ENCODE measurements at regions not wholly inside any gene's neighbourhood (a gene's known extent, or its start where the extent isn't known, plus 50 kb on each side); places are given as distances from the start of the nearest gene placed in this dataset.
"Not testable (repeated sequence)": the region's sequence is repeated elsewhere in the genome, so short reads cannot be mapped to it uniquely, and the experiment has no call there.

DNA sequence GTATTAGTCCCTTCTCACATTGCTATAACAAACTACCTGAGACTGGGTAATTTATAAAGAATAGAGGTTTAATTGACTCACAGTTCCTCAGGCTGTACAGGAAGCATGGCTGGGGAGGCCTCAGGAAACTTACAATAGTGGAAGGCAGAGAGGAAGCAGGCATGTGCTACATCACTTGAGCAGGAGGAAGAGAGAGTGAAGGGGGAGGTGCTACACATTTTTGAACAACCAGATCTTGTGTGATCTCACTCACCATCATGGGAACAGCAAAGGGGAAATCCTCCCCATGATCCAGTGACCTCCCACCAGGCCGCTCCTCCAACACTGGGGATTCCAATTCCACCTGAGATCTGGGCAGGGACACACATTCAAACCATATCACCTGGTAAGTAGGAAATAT, 630.6 kb downstream of the QKI start:
- no peak for DNase-seq

DNA sequence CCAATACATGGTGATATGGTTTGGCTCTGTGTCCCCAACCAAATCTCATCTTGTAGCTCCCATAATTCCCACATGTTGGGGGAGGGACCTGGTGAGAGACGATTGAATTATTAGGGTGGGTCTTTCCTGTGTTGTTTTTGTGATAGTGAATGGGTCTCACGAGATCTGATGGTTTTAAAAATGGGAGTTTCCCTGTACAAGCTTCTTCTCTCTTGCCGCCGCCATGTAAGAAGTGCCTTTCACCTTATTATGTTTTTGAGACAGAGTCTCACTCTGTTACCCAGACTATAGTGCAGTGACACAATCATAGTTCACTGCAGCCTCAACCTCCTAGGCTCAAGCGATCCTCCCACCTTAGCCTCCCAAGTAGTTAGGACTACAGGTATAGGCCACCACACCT, 629.1 kb downstream of the QKI start:
- DNase-seq: not testable (repeated sequence)

DNA sequence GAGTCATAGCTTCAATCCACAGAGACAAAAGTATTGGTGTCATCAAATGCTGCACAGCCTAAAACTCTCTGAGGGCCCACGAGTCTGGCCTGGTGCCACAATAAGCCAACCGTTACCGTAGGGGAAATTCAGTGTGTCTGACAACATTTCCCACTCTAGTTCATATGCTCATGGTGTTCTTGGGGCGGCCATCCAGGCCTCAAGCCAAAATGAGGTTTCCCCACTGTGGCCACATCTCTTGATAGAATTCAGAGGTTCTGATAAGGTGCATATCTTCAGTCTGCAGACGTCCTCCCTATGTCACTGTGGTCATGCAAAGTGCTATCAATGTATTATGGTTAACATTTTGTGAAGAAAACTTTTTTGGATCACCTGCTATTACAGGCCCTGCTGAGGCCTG, 627.7 kb downstream of the QKI start:
- no peak for DNase-seq

DNA sequence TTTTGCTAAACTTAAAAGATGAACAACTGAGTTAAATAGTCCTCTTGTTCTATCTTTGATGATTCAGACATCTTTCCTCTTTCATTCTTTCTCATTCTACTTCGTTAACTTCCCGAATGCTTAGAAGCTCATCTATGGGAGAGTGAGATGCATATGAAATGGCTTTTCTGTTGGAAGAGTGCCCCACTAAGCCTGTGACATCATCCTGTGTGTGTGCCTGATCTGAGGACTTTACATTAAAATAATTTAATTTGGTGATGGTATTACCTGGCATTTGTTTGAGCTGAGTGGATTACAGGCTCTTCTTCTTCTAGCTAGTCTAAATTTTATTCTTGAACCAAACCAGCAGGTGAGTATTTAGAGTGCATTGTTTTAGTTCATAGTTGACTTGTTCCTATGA, 626.5 kb downstream of the QKI start:
- no peak for DNase-seq

DNA sequence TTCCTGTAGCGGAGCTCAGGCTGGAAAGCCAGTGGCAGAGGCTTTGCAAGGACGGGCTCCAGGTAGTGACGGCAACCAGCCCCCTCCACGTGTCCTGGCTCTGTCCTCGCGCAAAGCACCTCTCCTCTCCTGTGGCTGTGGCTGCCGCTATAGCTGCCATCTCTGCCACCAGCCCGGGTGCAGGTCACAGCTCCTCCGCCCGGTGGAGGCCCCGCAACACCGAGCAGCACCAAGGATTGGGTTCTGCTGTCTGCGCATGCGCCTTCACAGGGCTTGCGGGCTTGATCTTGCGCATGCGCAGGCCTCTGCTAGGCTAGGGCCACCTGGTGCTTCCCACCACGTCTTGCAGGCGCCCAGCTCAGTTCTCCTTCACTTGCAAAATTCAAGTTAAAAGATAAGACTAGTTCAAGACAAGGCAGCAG, 625.4 kb downstream of the QKI start:
- no peak for DNase-seq

DNA sequence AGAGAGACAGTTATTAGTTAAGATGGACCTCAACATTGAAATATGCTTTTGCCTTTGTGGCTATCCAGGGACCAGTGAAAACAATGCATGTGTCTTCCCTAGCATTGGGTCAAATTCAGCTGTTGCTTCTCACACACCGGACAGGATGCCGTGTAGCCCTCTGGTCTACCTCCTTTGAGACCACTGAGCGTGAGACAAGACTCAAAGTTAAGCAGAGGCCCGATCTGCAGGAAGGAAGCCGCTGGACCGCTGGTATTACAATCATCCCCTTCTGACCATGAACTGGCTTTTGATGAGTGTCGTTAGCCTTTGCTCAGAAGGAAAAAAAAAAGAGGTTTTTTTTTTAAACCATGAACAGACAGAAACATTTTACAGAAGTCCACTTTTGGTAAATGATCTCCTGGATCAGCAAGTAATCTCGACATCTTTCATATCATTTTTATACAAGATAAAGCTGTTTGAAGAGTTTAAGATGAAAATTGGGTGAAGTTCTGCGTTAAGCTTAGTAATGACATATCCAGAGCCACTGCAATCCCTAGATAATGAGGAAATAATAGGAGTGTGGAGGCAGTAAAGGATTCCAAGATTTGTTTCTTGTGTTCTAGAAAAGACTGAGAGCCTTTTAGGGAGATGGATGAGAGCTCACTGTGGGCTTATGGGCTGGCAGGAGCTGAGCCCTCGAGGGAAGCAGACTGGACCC, 622.8 kb downstream of the QKI start:
- peak; percentile 44 for DNase-seq

DNA sequence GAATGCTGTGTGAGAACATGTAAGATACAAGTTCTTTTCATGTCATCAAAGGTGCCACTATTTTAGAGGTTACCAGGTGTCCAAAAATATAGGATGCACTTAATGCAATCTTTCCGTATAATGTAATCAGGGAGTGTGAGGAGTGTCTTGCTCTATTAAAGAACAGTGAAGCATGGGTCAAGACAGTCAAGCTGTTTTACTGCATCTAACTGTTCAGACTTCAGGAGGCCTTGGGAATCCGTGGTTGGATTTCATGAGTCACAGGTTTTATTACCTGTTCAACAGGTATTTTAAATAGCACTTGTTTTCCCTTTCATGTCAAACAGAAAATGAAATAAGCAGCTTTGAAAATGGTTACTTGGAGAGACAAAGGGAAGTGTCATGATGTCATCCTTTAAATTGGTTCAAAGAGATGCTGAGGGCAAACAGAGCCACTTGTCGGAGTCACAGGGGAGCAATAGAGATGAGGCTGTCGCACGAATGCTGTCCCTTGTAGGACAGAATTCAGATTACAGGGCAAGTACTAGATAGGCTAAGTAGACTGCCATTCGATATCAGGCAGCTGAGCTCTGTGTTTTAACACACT, 621.5 kb downstream of the QKI start:
- no peak for DNase-seq

DNA sequence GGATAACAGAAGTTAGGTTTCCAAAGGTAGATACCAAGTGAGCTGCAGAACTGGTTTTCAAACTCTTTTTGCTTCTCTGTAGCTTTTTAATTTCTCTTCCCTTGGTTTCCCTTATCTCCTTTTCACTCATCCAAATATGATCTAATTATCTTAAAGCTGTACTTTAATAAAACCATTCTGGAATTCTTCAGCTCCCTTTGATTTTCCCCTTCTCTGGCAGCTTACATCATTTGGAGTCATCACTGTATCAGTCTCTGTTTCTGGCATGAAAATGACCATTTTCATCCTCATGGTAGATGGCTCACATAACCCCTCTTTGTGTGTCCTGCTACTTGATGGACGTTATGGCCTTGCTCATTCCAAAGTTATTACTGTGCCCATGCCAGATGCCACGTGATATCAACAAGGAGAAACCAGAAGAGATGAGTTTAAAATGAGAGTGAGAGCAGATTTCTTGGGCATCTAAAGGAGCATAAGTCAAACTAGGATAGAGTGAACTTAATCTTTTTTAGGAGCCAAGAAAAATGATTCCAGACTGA, 620.2 kb downstream of the QKI start:
- DNase-seq: no peak

DNA sequence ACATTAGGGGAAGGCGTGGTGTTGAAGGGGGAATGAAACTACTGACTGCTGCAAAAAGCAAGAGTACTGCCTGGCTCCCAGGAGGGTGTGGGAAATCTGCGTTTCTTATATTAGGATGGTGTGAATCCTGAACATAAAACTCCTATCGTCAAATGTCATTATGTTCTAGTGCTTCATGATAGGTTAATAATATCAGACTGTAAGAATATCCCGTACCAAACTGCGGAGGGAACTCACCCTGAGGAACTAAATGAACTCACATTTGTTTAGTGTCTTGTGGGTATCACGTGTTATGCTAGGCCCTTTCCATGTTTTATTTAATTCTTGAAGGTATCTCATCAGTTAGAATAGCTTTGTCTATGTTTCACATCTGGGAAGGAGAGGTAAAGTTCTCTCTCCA, 610.7 kb downstream of the QKI start:
- DNase-seq: no peak

DNA sequence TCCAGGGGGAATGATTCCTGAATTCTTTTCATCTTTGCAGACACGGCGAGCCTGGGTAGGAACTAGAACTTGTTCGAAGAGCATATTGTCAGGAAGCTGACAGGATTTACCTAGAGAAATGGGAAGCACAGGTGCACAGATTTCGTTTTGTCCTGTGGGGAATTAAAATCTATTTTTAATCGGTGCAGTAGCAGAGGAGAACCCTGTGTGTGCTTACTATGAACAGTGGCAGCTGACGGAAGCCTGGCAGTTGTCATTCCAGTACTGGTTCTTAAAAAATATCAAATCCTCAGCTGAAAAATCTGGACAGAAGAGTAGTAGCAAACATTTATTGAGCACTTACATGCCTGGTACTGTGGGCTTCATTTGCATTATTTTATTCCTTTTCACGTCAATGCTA, 609.0 kb downstream of the QKI start:
- DNase-seq: no peak

DNA sequence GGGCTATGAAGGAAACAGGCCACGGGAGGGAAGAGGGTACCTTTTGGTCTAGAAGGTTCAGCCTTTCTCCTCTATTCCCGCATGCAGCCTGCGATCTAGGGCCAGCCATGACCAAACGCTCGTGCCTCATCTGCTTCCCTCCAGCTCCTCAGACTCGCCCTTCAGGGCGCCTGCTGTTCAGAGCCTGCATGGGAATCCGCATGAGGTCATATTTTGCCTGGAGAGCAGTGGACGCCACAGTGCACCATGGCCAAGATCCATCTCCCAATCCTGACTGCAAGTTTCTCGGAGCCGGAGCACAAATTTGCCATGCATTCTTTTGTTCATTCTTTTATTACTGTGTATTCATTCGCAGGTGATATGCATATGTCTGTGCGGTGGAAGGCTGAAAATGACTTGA, 608.1 kb downstream of the QKI start:
- DNase-seq: no peak

DNA sequence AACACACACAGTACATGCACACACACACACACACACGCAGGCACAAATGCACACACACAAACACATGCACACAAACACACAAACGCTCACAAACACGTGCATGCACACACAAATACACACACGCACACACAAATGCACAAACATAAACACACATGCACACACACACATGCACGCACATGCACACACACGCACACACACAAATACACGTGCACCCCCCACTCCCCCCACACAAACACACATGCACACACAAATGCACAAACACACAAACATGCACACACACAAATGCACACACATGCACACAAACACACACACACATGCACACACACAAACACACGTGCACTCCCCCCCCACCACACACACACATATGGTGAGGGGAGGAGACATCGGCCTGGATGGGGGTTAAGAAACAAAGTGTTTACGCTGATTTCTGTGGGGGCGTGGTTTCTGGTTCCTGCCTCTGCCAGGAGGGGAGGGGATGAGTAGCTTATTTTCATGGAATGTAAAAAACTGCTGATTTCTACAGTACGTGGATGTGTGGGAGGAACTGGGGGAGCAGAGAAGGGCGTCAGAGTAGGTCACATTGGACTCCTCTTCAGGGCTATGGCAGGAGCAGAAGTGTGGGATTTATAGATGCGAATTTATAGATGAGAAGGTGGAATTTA, 607.2 kb downstream of the QKI start:
- DNase-seq: no peak

DNA sequence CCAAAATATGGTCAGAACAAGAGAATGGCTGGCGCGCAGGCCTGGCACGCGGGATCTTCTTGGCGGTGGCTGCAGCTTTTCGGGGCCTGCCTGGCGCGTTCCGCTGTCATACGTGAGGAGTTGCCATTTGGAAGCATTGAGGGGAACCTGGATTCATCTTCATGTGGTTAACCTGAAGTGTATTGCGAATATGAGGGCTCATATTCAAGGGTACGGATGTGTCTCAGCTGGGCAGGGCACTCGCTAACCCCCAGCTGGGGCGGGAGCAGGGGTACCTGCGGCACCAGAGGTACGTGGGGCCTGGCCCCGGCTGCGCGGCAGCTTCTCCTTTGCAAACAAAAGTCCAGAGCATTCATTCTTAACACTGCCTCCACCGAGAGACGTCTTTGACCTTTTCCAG, 605.6 kb downstream of the QKI start:
- no peak for DNase-seq

DNA sequence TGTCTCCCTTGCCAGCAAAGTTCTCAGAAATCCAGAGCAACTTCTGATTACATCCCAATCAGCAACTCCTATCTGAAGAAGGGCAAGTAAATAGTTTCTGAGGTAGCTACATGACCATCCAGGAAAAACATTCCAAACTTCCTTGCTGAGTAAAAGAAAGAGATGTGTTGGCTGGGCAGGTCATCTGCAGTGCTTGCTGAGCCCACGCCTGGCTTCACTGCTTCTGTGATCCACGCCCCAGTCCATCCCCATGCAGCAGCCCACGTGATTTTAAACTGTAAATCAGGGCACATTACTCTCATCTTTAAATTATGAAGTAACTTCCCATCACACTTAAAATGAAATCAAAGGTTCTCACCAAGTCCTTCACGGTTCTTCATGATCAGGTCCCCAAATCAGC, 603.6 kb downstream of the QKI start:
- DNase-seq: no peak

DNA sequence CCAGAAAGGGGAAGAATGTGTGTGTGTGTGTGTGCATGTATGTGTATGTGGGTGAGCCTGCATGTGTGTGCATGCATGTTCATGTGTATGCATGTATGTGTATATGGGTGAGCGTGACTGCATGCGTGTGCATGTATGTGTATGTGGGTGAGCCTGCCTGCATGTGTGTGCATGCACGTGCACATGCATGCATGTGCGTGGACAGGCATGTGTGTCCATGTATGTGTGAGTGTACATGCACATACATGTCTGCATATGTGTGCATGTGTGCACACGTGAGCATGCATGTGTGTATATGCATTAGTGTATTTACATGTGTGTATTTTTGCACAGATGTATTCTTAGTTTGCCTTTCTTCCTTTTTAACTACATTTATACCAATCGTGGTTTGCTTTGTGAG, 601.5 kb downstream of the QKI start:
- DNase-seq: no peak

DNA sequence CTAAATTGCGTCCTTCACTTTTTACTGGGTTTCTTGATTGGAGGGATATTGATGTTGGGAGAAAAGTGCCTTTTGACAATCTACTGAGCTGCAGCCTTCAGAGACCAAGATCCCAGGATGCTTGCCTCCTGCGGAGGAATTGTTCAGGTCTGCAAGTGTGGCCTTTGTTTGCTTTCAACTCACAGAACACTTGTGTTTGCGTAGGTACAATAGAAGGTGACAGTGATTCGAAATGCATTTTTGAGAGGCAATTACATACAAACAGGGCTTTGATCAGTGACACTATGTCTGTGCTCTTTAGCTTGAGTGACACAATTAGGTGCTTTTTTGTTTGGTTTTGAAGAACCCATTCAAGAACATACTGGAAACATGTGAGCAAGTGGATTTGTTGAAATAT, 600.6 kb downstream of the QKI start:
- no peak for DNase-seq

DNA sequence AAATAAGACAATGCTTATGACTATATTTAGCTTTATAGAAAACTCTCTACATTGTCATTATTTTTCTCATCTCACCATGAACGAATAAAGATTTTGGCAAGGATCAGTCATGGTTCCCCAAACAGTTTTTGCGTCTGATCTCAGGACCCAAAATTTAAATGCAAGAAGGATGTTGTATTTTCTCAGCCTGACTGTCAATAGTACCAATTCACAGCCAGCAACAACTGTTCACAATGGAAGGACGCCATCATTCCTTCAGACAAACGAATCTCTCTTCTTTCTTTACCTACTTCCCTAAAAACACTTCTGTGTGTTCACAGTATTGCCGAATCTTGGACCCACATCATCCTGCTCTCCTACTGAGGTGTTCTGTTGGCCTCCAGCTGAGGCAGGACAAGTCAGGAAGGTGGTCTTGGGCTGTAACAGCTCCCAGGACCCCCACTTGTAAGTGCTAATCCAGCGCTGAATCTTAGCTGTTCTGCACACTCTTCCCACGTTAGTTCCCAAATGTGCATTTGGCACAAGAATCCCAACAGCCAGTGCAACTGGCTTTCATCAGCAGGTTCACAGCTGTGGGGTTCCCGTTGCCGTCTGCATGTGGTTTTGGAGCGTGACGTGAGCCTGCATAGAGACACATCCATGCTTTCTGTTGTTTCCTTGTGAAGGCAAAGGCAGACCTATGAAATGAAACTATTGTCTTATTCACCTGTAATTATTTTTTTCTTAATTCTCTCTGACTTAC, 600.0 kb downstream of the QKI start:
- peak; percentile 76 for DNase-seq

DNA sequence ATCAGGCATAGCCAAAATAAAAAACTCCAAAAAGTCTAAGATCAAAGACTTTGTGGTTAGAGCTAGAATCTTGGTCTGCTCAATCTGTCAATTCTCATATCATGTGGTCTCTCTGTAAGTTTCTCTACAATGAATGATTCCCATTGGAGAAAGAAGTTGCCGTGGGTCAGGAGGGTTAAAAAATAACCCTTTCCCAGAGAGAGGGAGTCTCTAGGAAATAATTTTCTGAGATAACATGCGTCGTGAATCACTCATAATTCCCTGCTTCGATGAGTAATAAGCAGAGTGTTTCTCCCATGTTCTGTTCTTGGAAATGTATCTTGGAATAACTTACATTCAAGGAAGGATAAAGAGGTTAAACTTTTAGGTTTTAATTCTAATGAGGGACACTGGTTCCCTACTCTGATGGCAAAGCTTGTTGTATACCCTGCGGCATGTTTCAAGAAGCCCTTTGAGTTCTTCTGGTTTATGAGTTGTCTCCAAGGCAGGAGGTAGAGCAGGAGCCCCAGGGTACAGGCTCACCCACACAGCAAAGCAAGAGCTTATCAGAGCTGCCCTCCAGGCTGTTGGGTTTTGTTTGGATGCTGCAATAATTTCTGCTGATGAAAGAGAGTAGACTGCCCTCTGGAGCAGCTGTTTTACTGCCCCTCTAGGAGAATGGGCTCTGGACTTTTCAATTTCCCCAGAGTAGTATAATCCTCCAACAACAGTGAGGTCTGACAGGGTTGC, 599.1 kb downstream of the QKI start:
- no peak for DNase-seq

DNA sequence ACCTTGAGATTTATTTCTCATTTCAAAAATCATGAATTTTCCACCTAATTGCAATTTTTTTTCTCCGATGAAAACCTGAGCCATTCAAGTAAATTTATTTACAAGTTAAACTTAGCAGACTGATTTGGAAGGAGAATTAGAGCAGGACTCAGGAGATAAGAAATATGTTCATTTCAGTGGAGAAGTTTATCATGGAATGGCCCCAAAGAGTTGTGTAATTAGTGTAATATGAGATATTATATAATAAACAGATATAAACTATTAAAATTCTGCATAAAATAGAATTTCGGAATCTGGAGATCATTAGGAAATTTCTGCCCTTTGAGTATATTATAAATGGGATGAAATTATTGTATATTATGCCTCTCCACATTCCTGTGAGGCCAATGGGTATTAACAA, 596.8 kb downstream of the QKI start:
- no peak for DNase-seq

DNA sequence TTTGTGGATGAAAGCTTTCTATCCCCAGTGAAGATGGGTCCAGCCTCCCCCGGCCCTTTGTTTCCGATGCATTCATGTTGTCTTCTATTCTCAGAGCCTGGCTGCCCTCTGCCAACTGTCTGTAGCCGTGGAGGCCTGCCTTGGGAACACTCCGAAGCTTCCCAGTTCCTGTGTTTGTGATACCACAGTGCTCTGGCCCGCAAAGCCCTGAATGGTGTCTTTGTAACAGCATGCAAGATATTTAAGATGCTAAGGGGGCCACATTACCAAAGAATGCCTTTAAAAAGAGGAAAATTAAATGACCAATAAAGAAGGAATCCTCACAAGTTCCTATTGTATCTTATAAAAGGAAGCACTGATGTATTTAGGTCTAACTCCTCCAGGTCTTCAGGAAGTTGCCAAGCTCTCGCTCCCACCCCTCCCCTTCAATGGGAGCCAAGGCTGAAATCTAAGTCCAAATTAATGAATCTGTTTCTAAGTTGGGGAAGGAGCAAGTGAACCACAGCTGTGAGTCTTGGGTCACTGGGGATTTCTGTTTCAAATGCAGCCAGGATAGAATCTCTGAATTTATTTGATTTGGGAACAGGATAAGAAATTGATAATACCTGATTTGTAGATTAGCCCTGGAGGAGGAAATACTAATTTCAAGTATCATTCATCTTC, 596.1 kb downstream of the QKI start:
- DNase-seq: peak; percentile 63

DNA sequence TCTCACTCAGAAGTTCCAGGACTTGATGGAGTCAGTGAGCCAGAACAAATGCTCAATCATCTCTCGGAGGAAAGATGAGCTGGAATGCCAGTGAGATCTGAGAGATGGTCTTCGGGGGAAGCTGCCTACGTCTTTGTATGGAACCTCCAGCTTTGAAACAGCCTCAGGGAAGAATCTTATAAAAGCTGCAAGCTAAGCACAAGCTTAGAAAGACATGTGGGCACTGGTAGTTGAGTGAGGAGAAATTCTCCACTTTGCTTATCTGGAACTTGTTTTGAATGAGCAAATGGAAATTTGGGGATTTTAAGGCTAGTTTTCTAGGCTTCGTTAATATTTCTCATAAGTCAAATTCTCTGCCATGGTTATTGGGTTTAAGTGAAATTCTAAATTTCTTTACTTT, 594.4 kb downstream of the QKI start:
- no peak for DNase-seq

DNA sequence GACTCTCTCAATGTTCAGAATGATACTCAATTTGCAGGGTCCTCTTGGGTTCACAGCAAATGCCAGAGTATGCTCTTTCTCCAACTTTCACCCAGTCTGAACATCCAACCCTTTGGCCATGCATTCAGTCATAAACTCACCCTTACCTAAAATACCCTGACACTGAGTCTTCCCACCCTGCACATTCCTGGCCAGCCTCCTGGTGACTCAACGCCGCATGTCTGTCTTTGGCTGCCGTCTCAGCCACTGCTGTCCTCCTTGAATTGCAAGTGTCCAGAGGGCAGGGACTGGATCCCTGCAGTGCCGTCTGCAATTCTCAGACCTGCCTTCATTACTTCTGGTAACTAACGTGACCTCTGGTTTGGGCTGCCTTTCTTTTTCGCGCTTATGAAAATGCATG, 593.4 kb downstream of the QKI start:
- DNase-seq: no peak

Data from right hindlimb (tissue), 1 donor.